HUDEP-2 (cell line): ENCODE measurements at regions not wholly inside any gene's neighbourhood (a gene's known extent, or its start where the extent isn't known, plus 50 kb on each side); places are given as distances from the start of the nearest gene placed in this dataset.

Source experiments
- DNase-seq, 76 experiments: peaks; one replicate each; lab custom pipeline; 2025; ENCODE audit not compliant: unreplicated experiment in 76 of 76; lab: John Stamatoyannopoulos, UW

DNA sequence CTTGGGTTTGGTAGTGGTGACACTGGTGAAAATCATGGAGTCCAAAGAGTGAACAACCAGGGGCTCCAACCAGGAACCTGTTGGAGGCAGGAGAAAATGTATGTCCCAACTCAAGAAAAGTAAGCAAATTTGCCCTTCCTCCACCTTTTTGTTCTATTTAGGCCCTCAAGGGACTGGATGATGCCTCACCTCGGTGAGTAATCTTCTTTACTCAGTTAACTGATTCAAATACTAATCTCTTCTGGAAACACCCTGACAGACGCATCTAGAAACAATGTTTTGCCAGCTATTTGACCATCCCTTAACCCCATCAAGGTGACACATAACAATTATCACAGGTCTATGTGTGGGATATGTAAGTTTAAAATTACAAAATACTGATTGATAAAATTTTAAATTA, 272.4 kb upstream of the FOXG1 start:
- DNase-seq: no peak

DNA sequence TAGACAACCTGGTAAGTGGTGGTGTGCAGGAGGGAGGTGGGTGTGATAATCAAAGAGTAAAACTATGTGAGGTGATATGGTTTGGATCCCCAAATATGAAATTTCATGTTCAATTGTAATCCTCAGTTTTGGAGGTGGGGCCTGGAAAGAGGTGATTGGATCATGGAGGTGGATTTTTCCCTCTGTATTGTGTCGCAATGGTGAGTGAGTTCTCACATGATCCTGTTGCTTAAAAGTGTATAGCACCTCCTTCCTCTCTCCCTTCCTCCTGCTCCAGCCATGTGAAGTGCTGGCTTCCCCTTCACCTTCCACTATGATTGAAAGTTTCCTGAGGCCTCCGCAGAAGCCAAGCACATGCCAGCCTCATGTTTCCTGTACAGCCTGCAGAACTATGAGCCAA, 270.2 kb upstream of the FOXG1 start:
- DNase-seq: no peak

DNA sequence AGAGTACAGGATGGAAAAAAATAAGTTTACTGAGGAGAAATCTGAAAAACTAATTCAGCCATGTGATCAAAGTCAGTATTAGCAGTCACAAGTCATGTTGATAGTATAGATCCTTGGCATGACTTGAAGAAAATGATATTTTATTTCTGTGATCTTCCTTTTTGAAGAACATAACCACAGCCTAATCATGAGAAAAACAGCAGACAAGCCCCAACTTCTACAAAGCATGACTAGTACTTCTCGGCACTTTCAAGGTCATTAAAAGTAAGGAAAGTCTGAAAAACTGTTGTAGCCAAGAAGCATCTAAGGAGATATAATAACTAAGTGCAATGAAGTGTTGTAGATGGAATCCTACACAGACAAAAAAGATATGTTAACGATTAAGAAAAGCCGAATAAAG, 264.1 kb upstream of the FOXG1 start:
- DNase-seq: no peak

DNA sequence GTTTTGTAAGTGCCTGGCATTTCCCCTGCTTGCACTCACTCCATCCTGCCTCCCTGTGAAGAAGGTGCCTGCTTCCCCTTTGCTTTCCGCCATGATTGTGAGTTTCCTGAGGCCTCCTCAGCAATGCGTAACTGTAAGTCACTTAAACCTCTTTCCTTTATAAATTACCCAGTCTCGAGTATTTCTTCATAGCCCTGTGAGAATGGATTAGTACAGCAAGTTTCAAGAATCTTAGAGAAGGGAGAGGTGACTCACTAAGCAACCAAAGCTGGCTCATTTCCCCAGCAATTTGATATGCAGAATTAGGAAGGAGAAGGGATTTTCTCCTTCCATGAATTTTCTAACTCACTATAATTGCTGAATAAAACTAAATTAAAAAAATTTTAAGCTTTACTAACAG, 251.0 kb upstream of the FOXG1 start:
- no peak for DNase-seq

DNA sequence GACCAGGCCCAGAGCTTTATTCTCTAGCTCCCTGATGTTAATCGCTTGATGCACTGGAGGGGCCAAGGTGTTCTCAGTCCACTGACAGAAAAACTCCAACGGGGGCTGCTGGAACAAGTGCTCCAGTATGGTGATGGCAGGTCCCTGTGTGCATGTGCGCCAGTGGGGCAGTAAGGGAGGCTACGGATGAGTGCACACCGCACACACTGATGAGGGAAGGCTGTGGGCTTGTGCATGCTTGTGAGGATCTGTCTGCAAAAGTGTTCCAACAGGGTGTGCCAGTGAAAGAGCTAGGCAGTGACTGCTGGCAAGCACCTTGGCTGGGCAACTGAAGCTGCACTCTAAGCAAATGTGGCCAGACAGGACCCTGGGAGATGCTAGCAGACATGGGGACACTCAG, 229.7 kb upstream of the FOXG1 start:
- no peak for DNase-seq

DNA sequence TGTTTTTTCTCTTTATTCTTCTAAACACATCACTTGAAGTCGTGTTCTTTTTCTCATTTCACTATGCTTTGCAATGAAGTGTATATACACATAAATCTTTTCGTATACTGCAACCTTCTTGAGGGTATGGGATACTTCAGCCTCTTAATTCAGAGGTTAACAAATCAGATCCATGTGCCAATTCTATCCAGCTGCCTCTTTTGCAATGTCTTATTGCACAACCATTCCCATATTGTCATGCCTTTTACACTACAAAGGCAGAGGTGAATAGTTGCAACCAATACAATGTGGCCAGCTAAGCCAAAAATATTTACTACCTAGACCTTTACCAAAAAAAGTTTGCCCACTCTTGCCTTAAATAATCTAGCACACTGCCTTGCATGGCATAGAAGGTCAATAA, 224.5 kb upstream of the FOXG1 start:
- no peak for DNase-seq

DNA sequence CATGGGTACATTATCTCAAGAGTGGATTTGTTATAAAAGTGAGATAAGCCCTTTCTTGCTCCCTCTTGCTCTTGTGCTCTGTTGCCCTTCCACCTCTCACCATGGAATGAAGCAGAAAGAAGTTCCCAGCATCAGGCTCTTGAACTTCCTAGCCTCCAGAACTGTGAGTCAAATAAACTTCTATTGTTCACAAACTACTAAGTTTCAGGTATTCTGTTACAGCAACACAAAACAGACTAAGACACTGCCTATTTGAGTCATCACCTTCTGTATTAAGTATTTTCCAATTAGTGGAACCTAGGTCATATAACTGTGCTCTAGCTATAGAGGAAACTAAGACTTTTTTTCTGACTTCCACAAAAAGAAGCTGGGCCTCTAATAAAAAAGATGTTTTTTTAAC, 201.2 kb upstream of the FOXG1 start:
- no peak for DNase-seq

DNA sequence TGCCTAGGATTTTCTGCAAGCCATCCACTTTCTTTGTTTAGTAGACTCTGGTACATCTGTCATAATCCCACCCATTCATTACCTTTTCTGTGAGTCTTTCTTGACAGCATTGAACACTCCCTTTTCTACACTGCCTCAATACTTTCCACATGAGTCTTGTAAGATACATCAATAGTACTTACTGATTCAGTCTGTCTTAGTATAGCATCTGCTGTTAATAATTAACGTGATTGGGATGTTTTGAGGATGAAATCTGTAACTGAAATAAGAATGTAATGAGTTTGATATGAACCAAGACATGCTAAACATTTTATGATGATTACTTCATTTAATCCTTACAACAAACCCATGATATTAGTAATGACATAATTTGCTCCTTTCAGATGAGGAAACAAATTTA, 196.2 kb upstream of the FOXG1 start:
- DNase-seq: no peak

DNA sequence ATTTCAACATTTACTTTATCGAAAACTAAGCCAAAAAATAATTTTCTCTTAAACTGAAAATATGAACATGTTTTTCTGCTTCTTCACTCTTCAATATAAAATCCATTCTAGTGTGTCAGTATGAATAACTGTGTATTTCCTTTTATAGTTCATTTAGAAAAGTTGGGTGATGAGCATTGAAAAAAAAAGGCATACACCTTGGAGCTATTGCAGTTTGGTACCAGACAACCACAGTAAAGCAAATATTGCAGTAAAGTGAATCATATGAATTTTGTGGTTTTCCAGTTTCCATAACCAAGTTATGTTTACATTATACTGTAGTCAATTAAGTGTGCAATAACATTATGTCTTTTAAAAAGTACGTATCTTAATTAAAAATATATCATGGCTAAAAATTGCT, 195.0 kb upstream of the FOXG1 start:
- DNase-seq: no peak

DNA sequence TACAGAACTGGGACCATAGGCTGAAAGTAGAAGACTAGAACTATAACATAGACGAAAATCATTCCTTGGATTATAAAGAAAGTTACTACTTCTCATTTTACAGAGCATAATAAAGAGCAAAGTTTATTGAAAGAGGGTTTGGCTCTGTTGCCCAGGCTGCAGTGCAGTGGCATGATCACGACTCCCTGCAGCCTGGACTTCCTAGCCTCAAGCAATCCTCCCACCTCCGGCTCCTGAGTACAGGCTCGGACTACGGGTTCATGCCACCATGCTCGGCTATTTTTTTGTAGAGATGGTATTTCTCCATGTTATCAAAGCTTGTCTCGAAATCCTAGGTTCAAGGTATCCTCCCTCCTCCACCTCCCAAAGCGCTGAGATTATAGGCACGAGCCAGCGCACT, 190.1 kb upstream of the FOXG1 start:
- DNase-seq: no peak

DNA sequence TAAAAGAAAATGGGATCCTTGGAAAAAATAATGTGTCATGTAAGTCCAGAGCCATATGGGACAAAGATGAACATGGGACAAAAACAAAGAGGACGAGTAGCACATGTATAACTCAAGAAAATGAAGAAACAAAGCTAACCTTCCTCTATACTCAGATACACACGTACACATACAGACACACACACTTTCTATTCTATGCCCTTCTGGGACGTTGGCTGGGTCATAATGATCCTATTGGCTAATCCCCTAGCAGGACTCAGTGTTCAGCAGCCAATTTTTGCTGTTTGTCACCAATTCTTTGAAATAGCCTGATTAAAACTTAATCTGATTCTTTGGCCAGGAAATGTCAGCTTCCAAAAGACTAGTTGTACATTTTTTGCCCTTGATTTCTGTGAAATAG, 189.4 kb upstream of the FOXG1 start:
- no peak for DNase-seq

DNA sequence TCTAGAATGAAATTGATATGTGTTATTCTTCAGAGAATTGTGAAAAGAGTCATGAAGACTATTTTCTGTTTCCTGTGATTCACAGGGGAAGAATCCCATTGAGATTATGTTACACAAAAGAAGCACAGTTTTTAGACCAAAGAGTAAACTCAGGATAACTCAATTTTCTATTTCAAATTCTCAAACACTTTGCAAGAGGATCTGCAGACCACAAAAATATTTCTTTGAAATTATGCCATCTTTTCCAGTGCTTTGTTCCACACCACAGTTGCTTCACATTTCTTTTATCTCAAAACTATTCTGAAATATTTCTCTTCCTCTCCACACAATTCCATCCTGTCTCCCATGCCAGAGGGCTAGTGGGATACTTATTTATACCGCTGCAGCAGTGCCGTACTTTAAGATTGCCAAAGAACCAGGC, 188.9 kb upstream of the FOXG1 start:
- no peak for DNase-seq

DNA sequence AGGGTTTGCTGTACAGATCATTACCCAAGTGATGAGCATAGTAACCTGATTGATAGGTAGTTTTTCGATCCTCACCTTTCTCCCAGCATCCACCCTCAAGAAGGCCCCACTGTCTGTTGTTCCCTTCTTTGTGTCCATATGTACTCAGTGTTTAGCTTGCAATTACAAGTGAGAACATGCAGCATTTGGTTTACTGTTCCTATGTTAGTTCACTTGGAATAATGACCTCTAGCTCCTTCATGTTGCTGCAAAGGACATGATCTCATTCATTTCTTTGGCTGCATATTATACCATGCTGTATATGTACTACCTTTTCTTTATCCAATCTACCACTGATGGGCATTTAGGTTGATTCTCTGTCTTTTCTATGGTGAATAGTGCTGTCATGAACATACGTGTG, 181.6 kb upstream of the FOXG1 start:
- DNase-seq: no peak

DNA sequence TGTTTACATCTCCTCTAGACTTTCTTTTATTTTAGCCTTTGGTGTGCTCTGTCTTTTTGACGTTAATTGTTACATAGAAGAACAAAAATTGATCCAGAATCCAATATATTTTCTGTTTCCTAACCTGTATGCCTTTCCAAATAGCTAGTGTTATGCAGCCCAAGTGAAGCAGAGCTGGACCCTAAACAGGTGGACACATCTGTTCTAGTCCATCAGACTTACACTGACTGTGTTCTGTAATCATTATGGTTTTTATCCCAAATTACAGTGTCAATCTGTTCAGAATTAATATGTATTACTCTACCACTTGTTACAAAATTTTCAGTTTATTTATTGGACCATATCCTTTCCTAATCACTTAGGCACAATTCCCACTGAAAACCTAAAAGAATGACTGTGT, 176.8 kb upstream of the FOXG1 start:
- DNase-seq: no peak

DNA sequence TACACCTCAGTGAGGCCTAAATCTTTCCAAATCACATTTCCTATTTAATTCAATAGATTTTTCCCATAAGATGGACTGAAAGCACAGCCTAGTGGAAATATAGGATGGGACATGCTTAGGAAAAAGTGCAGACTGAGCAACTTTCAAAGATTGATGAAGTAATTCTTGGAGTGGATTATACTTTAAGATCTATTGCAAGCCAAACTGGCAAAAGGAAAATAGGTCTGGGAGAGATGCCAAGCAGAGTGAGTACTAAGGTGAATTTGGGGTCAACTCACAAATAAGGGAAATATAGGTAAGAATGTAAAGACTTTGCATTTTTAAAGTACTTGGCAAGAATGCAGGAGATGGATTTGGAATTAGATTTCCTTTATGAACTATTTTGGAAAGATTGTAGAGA, 170.2 kb upstream of the FOXG1 start:
- DNase-seq: no peak

DNA sequence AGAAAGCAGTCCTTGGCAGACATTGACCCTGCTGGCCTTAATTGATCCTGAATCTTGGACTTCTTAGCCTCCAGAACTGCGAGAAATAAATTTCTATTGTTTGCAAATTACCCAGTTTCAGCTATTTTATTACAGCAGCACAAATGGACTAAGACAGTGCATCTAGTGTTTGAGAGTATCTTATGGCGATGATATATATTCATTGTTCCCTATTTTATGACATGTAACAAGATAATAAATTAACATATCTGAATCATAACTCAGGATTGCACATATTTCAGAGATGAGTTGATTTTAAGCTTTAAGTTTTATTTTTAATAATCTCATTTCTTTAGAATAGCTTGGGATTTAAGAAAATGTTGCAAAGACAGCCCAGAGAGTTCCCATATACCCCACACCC, 167.4 kb upstream of the FOXG1 start:
- DNase-seq: no peak

DNA sequence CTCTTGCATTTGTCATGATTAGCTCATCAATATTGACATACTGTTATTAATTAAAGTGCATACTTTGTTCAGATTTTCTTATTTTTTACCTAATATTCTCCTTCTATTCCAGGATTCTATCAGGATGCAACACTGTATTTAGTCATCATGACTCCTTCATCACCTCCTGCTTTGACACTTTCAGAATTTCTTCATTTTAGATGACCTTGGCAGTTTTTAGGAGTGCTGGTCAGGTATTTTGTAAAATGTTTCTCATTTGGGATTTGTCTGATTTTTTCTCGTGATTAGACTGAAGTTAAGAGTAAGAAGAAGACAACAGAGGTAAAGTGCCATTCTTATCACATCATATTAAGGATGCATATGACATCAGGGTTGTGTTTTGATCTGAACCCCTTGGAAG, 167.0 kb upstream of the FOXG1 start:
- no peak for DNase-seq

DNA sequence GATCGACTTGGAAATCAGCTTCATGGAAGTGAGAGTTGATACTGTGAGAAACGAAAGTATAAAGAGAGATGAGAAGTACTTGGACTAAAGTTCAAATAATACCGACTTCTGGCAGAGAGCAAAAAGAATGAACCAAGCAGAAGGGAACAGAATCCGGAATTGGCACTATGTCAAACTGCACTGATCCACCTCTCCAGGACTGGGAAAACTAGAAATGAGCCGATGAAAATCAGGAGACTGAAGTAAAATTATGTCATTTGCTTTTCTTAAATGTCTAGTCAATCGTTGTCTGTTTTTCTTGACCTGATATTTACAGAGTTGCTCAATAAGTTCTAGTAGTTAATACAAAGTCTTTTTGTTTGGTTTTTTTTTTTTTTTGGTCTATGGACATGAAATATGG, 163.0 kb upstream of the FOXG1 start:
- DNase-seq: no peak

DNA sequence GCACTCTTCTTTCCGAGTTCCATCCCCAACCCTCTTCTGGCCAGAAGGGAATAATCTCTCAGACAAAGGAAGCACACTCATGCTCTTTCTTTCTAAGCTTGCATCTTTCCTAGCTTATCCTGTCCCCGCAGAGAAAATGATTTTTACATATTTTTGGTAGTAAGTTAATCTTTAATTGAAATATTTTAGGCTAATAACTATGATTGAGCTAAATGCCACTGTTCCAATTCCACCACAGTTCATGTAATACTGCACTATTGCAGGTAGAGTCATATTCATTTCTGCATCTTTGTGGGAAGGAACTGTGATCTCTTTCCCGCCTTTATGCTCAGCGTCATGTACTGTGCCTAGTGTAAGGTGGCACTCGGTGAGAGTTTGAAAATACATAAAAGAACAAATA, 158.9 kb upstream of the FOXG1 start:
- no peak for DNase-seq

DNA sequence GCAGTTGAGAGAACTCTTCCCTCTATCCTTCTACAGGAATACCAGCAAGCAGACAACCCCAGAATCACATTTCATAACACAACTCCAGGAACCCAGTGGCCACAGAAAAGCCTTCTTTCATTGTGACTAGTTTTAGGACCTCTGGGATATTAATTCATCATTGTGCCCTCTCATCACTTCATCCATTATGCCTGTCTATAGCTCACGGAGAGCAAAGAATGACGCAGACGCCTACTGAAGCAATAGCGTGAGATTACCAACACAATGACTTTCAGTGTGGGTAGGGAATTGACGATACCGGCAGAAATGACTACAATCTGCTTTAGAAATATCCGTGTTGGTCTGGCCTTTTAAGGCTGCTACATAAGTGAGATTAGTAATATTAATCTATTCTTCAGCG, 158.1 kb upstream of the FOXG1 start:
- no peak for DNase-seq

DNA sequence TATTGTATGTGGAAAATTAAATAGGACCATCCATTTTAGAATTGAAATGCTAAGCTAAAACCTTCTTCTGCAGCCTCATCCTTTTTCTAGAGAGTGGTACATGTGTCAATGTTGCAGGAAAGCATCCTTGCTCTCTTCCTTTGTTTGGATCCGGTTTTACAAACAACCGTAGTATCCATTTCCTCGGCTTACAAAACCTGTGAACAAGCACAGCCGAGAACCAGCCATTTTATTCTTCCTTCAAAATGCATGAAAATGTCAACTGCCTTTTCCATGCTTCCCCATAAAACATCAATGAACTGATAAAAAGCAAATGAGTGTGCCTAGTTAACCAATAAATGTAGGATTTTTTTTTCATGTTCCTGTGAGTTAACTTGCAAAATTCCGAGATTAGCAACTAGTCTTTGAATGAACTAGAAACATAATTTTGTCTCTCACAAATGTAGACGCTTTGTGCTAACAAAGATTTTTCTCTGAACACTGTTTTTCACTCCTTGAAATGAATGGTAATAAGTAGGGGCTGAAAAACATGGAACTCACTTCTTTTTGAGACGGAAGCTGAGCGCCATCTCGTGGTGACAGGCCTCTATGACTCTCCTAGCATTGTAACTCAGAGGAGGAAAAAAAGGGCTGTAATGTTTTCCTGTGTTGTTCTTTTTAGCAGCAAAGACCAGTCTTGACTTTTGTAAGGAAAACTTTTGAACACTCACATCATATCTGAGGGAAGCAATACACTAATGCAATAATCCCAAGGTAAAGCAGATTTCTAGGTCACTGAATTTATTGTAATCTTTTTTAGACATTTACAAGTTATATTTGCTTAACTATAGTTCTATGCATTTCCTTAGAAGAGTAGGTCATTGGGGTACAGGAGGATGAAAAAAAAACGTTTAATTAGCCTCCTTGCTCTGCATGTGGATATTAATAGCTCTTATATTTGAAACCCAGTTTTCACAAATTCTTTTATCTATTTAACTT, 157.4 kb upstream of the FOXG1 start:
- DNase-seq: peak in 17 of 76 experiments; percentile 0 to 42 (median 7)

DNA sequence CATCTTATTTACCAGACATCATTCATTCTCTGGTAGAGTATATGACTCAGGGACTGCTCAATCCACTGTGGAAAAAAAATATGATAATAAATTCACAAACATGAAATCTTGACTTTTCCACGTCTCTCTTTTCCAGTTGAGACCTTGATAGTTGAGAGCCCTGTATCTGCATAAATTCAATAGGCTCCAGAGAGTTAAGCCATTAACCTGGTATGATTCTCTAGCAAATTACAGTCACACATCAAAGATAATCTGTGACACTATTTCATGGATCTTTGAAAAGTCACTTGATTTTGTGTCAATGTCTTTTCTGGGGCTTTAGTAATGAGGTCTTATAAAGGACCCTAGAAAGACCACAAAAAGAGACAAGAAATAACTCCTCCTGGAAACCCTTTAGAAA, 154.2 kb upstream of the FOXG1 start:
- DNase-seq: no peak

DNA sequence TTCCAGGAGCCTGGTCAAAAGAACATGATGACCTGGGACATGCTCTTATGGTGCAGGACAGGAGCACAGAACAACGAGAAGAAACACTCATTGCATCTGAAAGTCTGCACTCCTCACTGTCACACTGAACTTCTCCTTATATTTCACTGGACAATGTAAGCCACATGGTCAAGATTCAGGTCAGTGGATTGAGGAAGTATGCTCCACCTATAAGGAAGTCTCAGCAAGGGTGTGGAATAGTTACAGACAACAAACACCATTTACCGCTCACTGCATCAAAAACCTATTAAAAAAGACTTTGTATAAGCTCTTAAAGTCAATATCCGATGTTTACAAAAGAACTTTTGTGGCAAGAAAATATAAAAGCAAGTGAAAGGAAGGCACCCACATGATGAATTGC, 153.1 kb upstream of the FOXG1 start:
- no peak for DNase-seq
